HUES48 (cell line): ENCODE measurements at regions not wholly inside any gene's neighbourhood (a gene's known extent, or its start where the extent isn't known, plus 50 kb on each side); places are given as distances from the start of the nearest gene placed in this dataset.
A peak's percentile ranks its signal among the peaks of the same experiment; 100 is the strongest.
"Not testable (repeated sequence)": the region's sequence is repeated elsewhere in the genome, so short reads cannot be mapped to it uniquely, and the experiment has no call there.

Source experiments
- H3K27ac ChIP-seq: one replicate; pipeline ENCODE4 v1.7.0; 2013; ENCODE audit warnings: low read depth, low read length, inconsistent platforms
- H3K27me3 ChIP-seq: 2 replicates; pipeline ENCODE4 v1.6.1; 2013; ENCODE audit warnings: mild to moderate bottlenecking, low read length; ENCODE audit not compliant: control insufficient read depth, insufficient read depth
- H3K36me3 ChIP-seq: 2 replicates; pipeline ENCODE4 v1.6.1; 2013; ENCODE audit warnings: low read length; ENCODE audit not compliant: control insufficient read depth, insufficient read depth
- H3K4me1 ChIP-seq: 2 replicates; pipeline ENCODE4 v1.6.1; 2013; ENCODE audit warnings: mild to moderate bottlenecking, low read length; ENCODE audit not compliant: control insufficient read depth, insufficient read depth
- H3K4me3 ChIP-seq: 2 replicates; pipeline ENCODE4 v1.5.1; 2013; ENCODE audit warnings: mild to moderate bottlenecking, low read depth, low read length
- H3K9ac ChIP-seq: 2 replicates; pipeline ENCODE4 v1.6.1; 2013; ENCODE audit warnings: mild to moderate bottlenecking, low read depth, low read length, moderate library complexity
- H3K9me3 ChIP-seq: 2 replicates; pipeline ENCODE4 v1.6.1; 2013; ENCODE audit warnings: low read length; ENCODE audit not compliant: control insufficient read depth, insufficient read depth

- Histone ChIP-seq H3K27me3 (no peaks in the 10 kb centered on the region), H3K4me3 (no peak overlapping the region), H3K27ac (no peak overlapping the region)
These were observed 130.0 kb downstream of the FHIP1A start for GRCh38 chr4:151538963-151539362.

GRCh38 chr4:151540728-151541388 is 131.9 kb downstream of the FHIP1A start:
- H3K27me3 ChIP-seq, result no peaks in the 10 kb centered on the region

More at GRCh38 chr4:151538963-151539362, 130.0 kb downstream of the FHIP1A start:
- H3K9me3 ChIP-seq, result no peaks in the 10 kb centered on the region
- H3K36me3 ChIP-seq, result no peaks in the 10 kb centered on the region
- peaks cover 39% of the 10 kb centered on the region for H3K4me1 ChIP-seq
- H3K9ac ChIP-seq, result no peak overlapping the region

GRCh38 chr4:151541389-151542071 is 132.6 kb downstream of the FHIP1A start:
- Histone ChIP-seq H3K36me3 (no peaks in the 10 kb centered on the region), H3K9ac (no peak overlapping the region), H3K27me3 (no peaks in the 10 kb centered on the region), H3K27ac (no peak overlapping the region), H3K9me3 (no peaks in the 10 kb centered on the region), H3K4me1 (peaks cover 39% of the 10 kb centered on the region), H3K4me3 (no peak overlapping the region)

More at GRCh38 chr4:151540728-151541388, 131.9 kb downstream of the FHIP1A start:
- Histone ChIP-seq H3K9me3 (no peaks in the 10 kb centered on the region), H3K36me3 (no peaks in the 10 kb centered on the region), H3K4me3 (no peak overlapping the region), H3K9ac (no peak overlapping the region), H3K4me1 (peaks cover 39% of the 10 kb centered on the region), H3K27ac (no peak overlapping the region)

- Histone ChIP-seq H3K9me3 (peaks cover 23% of the 10 kb centered on the region), H3K27ac (no peak overlapping the region), H3K36me3 (peaks cover 5% of the 10 kb centered on the region; the same call in 1 of the 2 replicates), H3K27me3 (no peaks in the 10 kb centered on the region), H3K9ac (no peak overlapping the region), H3K4me3 (no peak overlapping the region), H3K4me1 (peaks cover 17% of the 10 kb centered on the region)
These were observed 139.7 kb downstream of the FHIP1A start for GRCh38 chr4:151548708-151549107.

- H3K9me3 ChIP-seq, result peaks cover 23% of the 10 kb centered on the region
- H3K27me3 ChIP-seq, H3K9ac ChIP-seq, H3K36me3 ChIP-seq: not testable (repeated sequence)
- H3K27ac ChIP-seq, result peak overlapping the region; percentile 37
- 0 out of 2 replicates have a peak overlapping the region, but pooled peaks have one; percentile 8 for H3K4me3 ChIP-seq
- H3K4me1 ChIP-seq, result peaks cover 23% of the 10 kb centered on the region
These were observed 140.4 kb downstream of the FHIP1A start for GRCh38 chr4:151549378-151549777.

- Histone ChIP-seq H3K36me3 (no peaks in the 10 kb centered on the region), H3K9me3 (peaks cover 2% of the 10 kb centered on the region), H3K9ac (no peak overlapping the region), H3K4me1 (peaks cover 30% of the 10 kb centered on the region), H3K27me3 (no peaks in the 10 kb centered on the region), H3K27ac (no peak overlapping the region), H3K4me3 (no peak overlapping the region)
These were observed 144.9 kb downstream of the FHIP1A start for GRCh38 chr4:151553874-151554273.

- Histone ChIP-seq H3K4me1 (peaks cover 30% of the 10 kb centered on the region), H3K9me3 (no peaks in the 10 kb centered on the region), H3K36me3 (no peaks in the 10 kb centered on the region), H3K27ac (no peak overlapping the region), H3K4me3 (no peak overlapping the region), H3K27me3 (no peaks in the 10 kb centered on the region), H3K9ac (no peak overlapping the region)
These were observed 146.4 kb downstream of the FHIP1A start for GRCh38 chr4:151555151-151555945.

GRCh38 chr4:151558496-151559113 is 149.6 kb downstream of the FHIP1A start:
- H3K9me3 ChIP-seq, result no peaks in the 10 kb centered on the region
- no peaks in the 10 kb centered on the region for H3K27me3 ChIP-seq
- no peak overlapping the region for H3K4me3 ChIP-seq
- no peaks in the 10 kb centered on the region for H3K36me3 ChIP-seq
- H3K9ac ChIP-seq, result no peak overlapping the region
- peaks cover 21% of the 10 kb centered on the region for H3K4me1 ChIP-seq
- H3K27ac ChIP-seq, result no peak overlapping the region

GRCh38 chr4:151559595-151559994 is 150.6 kb downstream of the FHIP1A start:
- H3K9ac ChIP-seq, result no peak overlapping the region
- H3K9me3 ChIP-seq, result no peaks in the 10 kb centered on the region
- H3K4me1 ChIP-seq, result peaks cover 16% of the 10 kb centered on the region; the same call in 1 of the 2 replicates
- H3K36me3 ChIP-seq, result no peaks in the 10 kb centered on the region
- no peak overlapping the region for H3K27ac ChIP-seq
- H3K4me3 ChIP-seq, result no peak overlapping the region
- no peaks in the 10 kb centered on the region for H3K27me3 ChIP-seq

GRCh38 chr4:151561551-151562256 is 152.7 kb downstream of the FHIP1A start:
- H3K4me1 ChIP-seq, result peaks cover 10% of the 10 kb centered on the region; the same call in 1 of the 2 replicates
- H3K9me3 ChIP-seq, result no peaks in the 10 kb centered on the region
- H3K4me3 ChIP-seq, result no peak overlapping the region
- no peak overlapping the region for H3K27ac ChIP-seq
- no peaks in the 10 kb centered on the region; the same call in 1 of the 2 replicates for H3K36me3 ChIP-seq
- no peak overlapping the region for H3K9ac ChIP-seq
- no peaks in the 10 kb centered on the region for H3K27me3 ChIP-seq
